ENCODE measurements at regions not wholly inside any gene's neighbourhood (a gene's known extent, or its start where the extent isn't known, plus 50 kb on each side); places are given as distances from the start of the nearest gene placed in this dataset.

DNA sequence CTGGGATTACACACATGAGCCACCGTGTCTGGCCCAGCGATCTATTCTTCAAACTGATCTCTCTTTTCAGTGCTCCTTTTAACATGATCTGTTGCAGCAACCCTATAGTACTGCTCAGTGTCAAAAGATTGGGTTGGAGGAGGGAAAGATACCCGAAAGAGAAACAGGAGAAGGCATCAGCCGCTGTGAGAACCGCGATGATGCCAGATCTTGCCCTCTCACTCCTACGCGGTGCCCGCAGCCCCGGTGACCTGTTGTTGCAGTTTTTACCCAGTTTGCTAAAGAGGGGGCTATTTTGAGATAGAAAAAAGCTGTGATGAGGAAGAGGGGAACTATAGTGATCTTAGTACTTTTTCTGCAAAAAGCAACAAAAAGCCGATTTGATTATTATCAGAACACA is 335.5 kb downstream of the KCNS3 start:
- TF ChIP-seq, protein P1, sequence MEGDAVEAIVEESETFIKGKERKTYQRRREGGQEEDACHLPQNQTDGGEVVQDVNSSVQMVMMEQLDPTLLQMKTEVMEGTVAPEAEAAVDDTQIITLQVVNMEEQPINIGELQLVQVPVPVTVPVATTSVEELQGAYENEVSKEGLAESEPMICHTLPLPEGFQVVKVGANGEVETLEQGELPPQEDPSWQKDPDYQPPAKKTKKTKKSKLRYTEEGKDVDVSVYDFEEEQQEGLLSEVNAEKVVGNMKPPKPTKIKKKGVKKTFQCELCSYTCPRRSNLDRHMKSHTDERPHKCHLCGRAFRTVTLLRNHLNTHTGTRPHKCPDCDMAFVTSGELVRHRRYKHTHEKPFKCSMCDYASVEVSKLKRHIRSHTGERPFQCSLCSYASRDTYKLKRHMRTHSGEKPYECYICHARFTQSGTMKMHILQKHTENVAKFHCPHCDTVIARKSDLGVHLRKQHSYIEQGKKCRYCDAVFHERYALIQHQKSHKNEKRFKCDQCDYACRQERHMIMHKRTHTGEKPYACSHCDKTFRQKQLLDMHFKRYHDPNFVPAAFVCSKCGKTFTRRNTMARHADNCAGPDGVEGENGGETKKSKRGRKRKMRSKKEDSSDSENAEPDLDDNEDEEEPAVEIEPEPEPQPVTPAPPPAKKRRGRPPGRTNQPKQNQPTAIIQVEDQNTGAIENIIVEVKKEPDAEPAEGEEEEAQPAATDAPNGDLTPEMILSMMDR (IDR thresholded peaks at IDR 0.05; ENCODE audit: insufficient read depth, missing control alignments): no peak
- no peak for FAIRE-seq
- DNase-seq (ENCODE audit: insufficient read length, low spot score): no peak

DNA sequence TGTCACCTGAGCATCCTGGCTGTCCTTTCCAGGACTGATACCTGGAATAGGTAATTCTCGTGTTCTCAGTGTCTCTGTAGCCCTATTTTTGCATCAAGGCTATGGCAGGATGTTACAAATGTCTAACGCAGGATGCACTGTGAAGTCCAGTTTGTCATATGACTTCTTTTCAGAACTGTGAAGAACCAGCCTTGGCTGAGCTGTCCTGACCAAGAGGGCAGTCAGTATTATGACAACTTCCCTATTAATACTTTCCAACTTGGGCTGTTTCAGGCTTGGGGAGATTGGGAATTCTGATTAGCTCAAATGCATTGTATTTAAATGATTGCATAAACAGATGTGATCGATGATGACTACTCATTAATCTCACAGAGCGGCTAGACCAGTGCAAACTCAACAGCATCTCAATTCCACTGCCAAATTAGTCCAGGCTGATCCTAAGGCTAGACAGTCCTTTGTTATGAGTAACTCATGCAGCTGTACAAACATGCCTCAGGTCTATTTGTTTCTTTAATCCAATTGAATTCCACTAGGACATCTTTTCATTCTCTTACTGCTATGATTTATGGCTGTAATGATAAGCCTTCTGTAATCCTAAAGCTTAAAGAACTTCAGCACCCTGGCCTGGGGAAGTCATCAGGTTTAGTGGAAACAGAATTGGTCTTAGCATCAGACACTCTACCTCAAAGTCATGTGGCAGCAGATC is 331.6 kb downstream of the KCNS3 start:
- DNase-seq (ENCODE audit: insufficient read length, low spot score): no peak
- TF ChIP-seq, protein P1 (IDR thresholded peaks at IDR 0.05; ENCODE audit: insufficient read depth, missing control alignments): no peak
- peak; percentile 96 for FAIRE-seq

DNA sequence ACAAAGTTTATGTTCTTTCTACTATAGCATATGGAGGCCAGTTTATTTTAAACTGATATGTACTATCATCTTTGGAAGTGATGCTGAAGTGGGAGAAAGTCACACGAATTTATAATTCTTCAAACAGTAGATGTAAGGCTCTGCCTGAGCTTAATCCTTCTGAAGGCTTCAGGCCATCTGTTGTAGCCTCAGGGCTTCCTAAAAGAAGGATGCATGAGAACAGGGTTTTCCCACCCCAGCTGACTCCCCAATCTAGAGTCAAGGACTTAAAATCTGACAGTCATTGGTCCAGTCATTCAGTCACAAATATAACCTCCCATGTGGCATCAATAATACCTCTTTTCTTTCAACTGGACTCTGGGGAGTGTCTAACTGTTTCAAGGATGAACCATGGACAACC is 330.5 kb downstream of the KCNS3 start:
- FAIRE-seq (no peak), DNase-seq (ENCODE audit: insufficient read length, low spot score) (no peak)
- TF ChIP-seq, protein P1 (IDR thresholded peaks at IDR 0.05; ENCODE audit: insufficient read depth, missing control alignments): no peak

DNA sequence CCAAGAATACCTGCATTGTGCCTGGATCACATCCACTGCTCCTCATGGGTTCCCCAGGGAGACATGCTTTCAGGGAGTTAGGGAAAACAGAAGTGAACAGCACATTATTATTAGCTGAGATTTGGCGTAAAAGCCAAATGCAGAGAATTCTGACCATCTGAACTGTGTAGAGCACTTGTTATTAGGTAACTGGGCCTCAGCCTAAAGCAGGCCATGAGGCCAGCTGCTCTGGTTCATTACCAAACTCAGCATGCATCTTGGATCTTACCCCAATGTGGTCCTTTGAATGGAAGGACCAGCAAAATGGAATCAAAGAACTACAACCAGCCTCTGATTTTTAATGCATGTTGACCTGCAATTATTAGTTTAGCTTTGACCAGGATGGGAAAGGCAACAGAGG is 322.3 kb downstream of the KCNS3 start:
- TF ChIP-seq, protein P1 (IDR thresholded peaks at IDR 0.05; ENCODE audit: insufficient read depth, missing control alignments): no peak
- DNase-seq (ENCODE audit: insufficient read length, low spot score): no peak
- no peak for FAIRE-seq

DNA sequence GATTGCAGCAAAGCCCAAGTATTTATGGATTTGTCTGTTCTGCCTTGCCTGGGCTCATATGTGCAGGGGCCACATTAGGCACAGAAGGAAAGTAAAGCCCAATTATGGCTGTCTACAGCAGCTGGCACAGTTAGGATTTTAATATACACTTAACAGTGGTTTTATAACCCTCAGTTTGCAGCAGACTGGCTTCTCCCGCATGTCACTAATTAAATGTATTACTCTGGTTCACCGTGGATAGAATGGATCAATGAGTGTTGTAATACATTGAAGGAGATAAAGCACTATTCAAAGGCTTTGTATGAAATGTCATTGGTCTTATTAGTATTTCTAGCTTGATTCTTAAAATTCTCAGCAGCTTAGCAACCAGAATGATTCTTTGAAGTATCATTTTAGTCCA is 320.2 kb downstream of the KCNS3 start:
- DNase-seq (ENCODE audit: insufficient read length, low spot score) (no peak), FAIRE-seq (no peak)
- TF ChIP-seq, protein P1 (IDR thresholded peaks at IDR 0.05; ENCODE audit: insufficient read depth, missing control alignments): no peak

DNA sequence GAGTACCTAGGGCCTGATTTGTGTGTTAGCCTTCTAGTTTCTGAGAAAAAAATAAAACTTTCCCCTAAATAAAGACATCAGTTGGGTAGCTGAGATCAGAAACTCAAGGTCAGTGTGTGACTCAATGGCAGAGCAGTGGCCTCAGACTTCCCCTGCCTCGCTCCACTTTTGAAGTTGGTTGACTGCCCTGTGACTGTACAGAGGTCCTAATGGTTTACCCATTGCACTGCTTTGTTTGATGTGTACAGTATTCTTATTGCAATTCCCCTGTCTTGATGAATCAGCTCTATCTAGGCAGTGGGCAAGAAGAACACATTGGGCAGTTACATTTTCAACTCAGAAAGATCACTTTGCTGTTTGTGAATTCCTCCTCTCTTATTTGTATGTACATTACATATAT is 315.7 kb downstream of the KCNS3 start:
- DNase-seq (ENCODE audit: insufficient read length, low spot score) (no peak), FAIRE-seq (no peak)
- TF ChIP-seq, protein P1 (IDR thresholded peaks at IDR 0.05; ENCODE audit: insufficient read depth, missing control alignments): no peak

DNA sequence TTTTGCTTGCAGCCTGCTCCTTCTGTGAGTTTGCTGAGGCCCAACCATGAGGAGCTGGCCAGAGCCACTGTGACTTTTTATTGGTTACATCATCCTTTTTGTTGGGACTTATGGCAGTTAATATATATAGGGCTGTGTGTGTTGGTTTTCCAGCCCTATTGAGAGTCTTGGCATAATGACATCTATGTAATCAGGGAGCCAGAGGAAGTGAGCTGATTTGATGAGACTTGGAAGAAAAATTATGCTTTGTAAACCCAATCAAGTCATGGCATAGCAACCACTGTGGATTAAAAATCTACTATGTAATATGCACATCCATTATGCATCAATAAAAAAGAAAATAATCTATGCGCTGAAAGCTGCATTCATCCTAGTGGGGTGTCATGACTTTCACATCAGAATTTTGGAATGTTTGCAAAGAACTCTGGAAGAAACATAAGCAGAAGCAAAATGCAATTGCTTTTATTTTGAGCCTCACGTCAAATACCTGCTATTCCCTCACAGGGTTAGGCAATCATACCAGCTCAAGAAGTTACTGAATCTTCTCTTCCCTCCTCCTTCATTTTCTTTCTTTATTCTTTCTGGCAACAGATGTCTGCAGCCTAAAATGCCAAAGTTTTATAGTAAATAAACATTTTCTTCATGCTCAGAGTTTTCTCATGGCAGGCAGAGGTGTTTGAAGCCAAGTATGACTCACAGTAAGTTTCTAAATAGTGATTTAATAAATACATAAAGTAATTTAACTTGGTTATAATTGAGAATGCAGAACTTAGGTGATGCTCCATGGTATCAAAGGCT is 308.5 kb downstream of the KCNS3 start:
- FAIRE-seq (no peak), DNase-seq (ENCODE audit: insufficient read length, low spot score) (no peak)
- TF ChIP-seq, protein P1 (IDR thresholded peaks at IDR 0.05; ENCODE audit: insufficient read depth, missing control alignments): no peak

Measured in D721Med (cell line).